ENCODE measurements at regions not wholly inside any gene's neighbourhood (a gene's known extent, or its start where the extent isn't known, plus 50 kb on each side); places are given as distances from the start of the nearest gene placed in this dataset.

DNA sequence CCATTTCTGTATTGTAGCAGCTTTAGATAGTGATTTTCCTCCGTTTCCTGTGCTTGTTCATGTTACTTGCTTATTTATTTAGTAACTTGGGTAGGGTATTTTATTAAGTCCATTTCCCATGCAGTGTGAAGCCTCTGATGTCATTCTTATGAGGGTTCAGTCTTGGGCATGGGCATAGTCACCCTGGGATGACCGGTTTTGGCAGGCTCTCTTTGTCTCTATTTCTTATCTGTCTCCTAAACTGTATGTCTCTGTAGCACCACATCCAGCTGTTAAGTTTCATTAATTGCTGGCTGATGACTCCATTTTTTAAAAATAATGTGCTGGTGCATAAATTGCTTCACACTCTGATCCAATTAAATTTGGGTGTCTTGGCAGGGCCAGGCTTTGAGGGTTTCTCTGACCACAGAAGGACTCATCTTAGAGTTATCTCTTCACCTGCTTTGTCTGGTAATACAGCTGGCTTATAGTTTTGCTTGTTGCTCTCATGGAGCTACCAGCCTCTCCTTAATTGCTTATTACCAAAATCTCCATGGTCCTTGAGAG is 173.3 kb upstream of the VLDLR start:
- no peak for DNase-seq (ENCODE audit: low read depth in 2 of 2)

DNA sequence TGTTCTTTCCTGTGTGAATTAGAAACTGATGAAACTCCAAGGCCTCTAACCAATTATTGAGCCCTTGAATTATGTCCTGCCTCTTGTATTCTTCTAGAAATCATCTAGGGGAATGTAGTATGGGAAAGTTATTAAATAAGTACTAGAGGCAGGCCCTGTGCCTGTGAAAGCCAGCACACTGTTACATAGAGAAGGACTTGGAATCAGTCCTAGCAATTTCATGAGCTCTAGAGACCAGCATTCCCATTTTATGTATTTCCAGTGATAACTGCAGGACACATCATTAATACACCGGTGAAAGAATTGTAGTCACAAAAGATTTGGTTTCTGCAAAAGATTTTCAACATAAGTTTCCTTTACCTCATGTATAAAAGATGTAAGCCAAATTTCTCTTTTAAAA is 168.5 kb upstream of the VLDLR start:
- DNase-seq (ENCODE audit: low read depth in 2 of 2) = no peak

DNA sequence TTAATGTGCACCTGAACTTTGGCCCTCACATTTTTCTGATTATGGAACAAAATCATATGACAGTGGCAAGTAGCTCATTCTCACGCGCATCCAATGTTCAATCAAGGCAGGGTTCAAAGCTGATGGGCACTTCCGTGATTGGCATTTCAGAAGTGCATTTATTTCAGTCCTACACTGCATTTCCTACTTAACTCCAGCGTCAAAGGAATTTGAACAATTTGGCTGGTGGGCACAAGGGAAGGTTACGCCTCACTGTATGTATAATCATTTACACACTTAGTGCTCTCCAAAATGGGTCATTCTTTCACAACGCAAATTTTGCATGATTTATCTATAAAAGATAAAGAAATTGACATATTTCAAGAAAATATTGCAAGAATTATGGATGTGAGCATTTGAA is 167.9 kb upstream of the VLDLR start:
- DNase-seq (ENCODE audit: low read depth in 2 of 2) = no peak

DNA sequence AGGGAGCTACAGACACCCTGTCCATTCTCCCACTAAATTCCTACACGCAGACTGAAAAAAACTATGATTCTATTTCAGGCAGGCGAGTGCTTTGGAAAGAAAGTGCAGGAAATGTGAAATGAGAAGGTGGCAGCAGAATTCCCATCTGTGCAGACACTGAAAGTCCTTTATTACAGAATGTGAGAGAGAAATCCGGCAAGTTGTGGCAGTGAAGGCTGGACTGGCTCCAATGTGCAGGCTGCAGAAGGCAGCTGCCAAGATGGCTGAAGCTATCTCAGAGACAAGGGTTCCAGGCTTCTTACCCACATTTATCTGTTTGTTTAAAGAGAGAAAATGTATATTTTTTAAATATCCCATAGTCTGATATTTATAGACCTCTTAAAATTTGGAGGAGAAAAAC is 161.8 kb upstream of the VLDLR start:
- no peak for DNase-seq (ENCODE audit: low read depth in 2 of 2)

- no peak for DNase-seq (ENCODE audit: low read depth in 2 of 2)
Observed at GRCh38 chr9:2461892-2462291, 159.7 kb upstream of the VLDLR start.

- DNase-seq (ENCODE audit: low read depth in 2 of 2) = no peak
Observed at GRCh38 chr9:2464624-2465023, 157.0 kb upstream of the VLDLR start.

- no peak for DNase-seq (ENCODE audit: low read depth in 2 of 2)
Observed at GRCh38 chr9:2465516-2465915, 156.1 kb upstream of the VLDLR start.

GRCh38 chr9:2465921-2466460 is 155.6 kb upstream of the VLDLR start:
- no peak for DNase-seq (ENCODE audit: low read depth in 2 of 2)

DNA sequence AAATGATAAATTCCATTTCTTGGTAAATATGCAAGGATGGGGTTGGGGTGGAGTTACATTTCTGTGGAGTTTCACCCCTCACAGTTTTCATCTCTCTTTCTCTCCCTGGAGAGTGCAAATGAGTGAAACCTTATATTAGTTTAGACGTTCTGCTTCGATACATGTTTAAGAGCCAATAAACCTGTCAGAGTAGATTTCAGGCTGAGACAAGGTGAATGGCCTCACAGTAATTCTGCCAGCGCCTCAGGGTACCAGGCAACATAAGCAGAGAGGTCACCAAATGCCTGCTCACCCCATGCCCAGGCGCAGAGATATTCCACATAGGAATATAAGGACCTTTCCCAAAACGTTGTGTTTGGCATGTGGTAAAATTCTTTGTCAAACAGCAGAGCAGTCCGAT is 154.9 kb upstream of the VLDLR start:
- DNase-seq (ENCODE audit: low read depth in 2 of 2) = no peak

DNA sequence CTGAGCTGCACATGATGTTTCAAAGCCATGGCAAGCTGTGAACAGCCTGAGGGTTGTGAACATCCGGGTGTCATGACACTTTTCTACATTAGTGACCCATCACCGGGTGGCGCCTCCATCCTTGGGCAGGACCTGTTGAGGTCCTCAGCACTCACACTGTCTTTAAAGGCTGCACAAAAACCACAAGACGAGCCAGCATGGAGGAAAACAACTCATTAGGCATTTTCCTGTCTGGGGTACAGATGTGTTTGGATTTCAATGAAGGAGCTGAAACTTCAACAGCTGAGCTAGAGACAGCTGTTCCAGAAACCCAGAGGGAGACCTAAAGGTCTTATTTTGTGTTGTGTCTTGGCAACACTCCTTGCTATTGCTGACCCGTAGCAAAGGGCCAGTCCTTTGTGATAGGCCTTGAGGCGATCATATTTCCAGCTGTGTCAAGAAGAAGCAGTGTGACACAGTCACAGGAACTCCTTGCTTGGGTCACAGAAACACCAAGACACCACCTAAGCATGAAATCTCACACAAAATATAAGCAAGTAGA is 151.8 kb upstream of the VLDLR start:
- no peak for DNase-seq (ENCODE audit: low read depth in 2 of 2)

DNA sequence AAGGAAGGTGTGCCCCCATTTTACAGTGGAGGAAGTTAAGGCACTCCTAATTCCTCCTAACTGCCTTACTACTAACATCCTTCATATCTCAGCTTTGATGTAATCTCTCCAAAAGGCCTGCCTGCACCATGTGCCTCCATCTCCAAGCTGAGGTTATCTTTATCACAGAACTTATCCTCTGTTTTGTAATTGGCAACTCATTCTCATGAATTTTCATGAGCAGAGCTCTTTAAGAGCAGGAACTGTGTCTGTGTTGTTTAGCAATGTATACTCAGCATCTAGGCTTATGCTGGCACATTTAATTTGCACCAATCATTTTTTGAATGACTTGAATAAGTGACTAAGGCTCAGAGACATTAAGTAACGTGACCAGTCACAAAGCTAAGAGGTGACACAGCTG is 147.9 kb upstream of the VLDLR start:
- no peak for DNase-seq (ENCODE audit: low read depth in 2 of 2)

- no peak for DNase-seq (ENCODE audit: low read depth in 2 of 2)
Observed at GRCh38 chr9:2477755-2478154, 143.8 kb upstream of the VLDLR start.

DNA sequence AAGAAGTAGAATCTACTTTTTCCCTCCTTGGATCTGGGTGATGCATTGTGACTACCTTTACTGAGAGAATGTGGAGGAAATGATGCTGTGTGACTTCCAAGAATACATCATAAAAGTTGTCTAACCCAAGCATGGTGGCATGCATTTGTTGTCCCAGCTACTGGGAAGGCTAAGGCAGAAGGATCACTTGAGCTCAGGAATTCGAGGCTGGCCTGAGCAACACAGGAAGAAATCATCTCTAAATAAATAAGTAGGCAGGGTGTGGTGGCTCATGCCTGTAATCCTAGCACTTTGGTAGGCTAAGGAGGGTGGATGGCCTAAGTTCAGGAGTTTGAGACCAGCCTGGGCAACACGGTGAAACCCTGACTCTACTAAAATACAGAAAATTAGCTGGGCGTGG is 143.2 kb upstream of the VLDLR start:
- no peak for DNase-seq (ENCODE audit: low read depth in 2 of 2)

- no peak for DNase-seq (ENCODE audit: low read depth in 2 of 2)
Observed at GRCh38 chr9:2479056-2479565, 142.5 kb upstream of the VLDLR start.

DNA sequence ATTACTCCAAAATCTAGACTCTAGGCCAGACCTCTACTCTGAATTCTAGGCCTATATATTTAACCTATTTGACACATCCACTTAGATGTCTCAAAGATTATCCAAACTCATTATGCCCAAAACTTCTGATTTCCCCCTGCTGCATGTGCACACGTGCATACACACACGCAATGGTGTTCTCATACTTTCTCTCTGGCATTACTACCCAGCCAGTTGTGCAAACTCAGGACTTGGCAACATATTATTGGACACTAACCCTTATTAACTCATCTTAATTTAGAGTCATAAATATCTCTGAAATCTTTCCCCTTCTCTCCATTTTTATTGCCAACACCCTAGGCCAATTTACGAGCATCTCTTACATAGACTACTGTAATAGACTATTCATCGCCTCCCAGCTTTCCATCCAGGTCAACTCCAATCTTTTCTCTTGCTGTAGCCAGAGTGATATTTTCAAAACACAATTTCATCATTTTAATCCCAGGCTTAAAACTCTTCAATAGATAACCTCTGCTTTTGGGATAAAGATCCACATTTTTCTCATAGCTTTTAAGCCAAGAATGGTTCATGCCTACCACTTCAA is 141.2 kb upstream of the VLDLR start:
- DNase-seq (ENCODE audit: low read depth in 2 of 2) = no peak

DNA sequence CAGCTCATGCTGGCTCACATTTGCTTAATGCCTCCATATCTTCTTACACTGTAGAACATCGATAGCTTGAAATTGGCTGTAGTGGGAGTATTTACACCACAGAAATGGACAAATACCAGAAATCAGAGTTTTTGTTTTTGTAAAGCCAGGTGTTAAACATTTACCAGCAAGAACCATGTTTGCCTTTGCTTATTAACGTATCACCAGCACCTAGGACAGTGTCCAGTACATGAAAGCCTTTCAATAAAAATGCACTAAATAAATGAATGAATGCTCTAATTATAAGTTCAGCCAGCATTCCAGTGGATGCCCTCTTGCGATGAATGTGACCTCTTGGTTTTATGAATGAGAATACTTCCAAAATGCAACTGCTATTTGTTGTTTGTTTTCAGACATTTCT is 140.4 kb upstream of the VLDLR start:
- no peak for DNase-seq (ENCODE audit: low read depth in 2 of 2)

- DNase-seq (ENCODE audit: low read depth in 2 of 2) = no peak
Observed at GRCh38 chr9:2486988-2487387, 134.6 kb upstream of the VLDLR start.

GRCh38 chr9:2489838-2490314 is 131.7 kb upstream of the VLDLR start:
- DNase-seq (ENCODE audit: low read depth in 2 of 2) = no peak

- no peak for DNase-seq (ENCODE audit: low read depth in 2 of 2)
Observed at GRCh38 chr9:2492161-2492560, 129.4 kb upstream of the VLDLR start.

DNA sequence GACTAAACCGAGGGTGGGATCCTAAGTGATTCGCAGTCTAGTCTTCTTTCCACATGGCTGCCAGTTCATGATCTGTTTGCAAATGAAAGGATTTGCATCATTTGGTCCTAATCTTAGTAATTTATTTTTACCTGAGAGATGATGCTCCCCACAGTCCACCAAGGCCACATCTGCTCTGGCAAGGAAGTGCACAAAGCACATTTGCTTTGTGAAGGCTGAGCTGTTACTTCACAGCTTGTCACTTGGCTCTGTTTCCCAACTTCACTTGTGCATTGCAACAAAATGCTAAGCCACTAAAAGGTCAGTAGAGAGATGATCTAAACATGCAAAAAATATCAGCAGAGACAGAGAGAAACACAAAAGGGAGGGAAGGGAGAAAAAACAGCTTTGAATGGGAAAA is 128.5 kb upstream of the VLDLR start:
- DNase-seq (ENCODE audit: low read depth in 2 of 2) = no peak

- DNase-seq (ENCODE audit: low read depth in 2 of 2) = no peak
Observed at GRCh38 chr9:2493529-2493928, 128.1 kb upstream of the VLDLR start.

- no peak for DNase-seq (ENCODE audit: low read depth in 2 of 2)
Observed at GRCh38 chr9:2494562-2494961, 127.0 kb upstream of the VLDLR start.

GRCh38 chr9:2495221-2496005 is 126.2 kb upstream of the VLDLR start:
- DNase-seq (ENCODE audit: low read depth in 2 of 2) = no peak
